ENCODE measurements at regions not wholly inside any gene's neighbourhood (a gene's known extent, or its start where the extent isn't known, plus 50 kb on each side); places are given as distances from the start of the nearest gene placed in this dataset.

DNA sequence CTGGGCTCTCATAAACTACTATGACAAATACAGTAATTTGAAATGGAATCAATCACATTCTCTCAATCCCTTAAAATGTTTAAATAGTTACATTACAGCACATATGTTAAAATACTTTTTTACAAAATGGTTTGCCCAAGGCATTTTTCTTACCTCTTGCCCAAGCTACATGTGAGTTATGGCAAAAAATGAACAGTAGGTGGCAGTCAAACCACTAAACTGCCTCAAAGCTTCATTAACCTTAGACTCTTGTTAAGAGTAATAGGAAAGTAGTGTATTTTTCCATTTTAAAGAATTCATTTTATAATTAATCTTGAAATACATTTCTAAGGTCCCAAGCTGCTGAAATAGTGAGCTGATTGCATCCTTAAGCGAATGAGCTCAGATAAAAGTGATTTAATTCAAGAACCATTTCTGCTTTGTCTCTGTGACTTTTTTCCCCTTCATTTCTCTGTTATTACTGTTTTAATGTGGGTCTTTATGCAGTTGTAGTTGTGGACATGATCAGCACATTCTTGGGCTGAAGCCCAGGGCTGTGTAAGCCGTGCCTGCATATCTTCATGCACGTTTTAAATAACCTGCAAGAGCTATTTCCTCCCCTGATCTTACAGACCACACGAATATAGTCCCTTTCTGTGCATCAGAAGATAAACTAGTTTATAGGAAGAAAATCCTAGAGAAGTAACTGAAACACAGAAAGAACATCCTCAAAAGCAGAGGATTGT is 311.8 kb downstream of the LNPK start:
- H3K4me3 ChIP-seq, result no peak overlapping the region
- H3K9me3 ChIP-seq, result no peaks in the 10 kb centered on the region
- no peaks in the 10 kb centered on the region for H3K4me1 ChIP-seq
- H3K27me3 ChIP-seq, result peaks cover 0 to under 1% of the 10 kb centered on the region in 2 donors
- DNase-seq (ENCODE audit: low spot score), result no peak
- H3K36me3 ChIP-seq, result no peaks in the 10 kb centered on the region
- H3K27ac ChIP-seq, result no peak overlapping the region
- TF ChIP-seq, protein P1, sequence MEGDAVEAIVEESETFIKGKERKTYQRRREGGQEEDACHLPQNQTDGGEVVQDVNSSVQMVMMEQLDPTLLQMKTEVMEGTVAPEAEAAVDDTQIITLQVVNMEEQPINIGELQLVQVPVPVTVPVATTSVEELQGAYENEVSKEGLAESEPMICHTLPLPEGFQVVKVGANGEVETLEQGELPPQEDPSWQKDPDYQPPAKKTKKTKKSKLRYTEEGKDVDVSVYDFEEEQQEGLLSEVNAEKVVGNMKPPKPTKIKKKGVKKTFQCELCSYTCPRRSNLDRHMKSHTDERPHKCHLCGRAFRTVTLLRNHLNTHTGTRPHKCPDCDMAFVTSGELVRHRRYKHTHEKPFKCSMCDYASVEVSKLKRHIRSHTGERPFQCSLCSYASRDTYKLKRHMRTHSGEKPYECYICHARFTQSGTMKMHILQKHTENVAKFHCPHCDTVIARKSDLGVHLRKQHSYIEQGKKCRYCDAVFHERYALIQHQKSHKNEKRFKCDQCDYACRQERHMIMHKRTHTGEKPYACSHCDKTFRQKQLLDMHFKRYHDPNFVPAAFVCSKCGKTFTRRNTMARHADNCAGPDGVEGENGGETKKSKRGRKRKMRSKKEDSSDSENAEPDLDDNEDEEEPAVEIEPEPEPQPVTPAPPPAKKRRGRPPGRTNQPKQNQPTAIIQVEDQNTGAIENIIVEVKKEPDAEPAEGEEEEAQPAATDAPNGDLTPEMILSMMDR (IDR thresholded peaks at IDR 0.05), result peak; percentile 58 to 75

DNA sequence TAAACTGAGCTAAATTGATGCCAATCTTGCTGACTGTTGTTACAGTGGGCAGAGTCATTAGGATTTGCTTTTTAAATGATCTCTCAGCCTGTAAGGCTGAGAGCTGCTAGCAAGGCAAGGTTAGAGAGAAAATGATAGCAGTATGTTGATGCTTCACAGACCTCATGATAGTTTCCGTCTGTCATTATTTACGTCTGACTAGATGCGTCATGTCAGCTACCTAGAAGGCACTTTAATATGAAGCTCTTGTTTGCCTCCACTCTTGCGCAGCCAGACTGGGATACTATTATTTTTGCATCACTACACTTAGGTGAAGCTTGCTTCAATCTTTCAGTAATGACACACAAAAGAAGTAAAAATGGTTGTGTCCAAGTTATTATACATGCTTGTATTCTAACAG is 313.8 kb downstream of the LNPK start:
- Histone ChIP-seq H3K4me1 (no peaks in the 10 kb centered on the region), H3K9me3 (no peaks in the 10 kb centered on the region), H3K36me3 (no peaks in the 10 kb centered on the region), H3K4me3 (no peak overlapping the region), H3K27me3 (no peaks in the 10 kb centered on the region), H3K27ac (no peak overlapping the region)
- TF ChIP-seq, protein P1 (IDR thresholded peaks at IDR 0.05), result no peak
- DNase-seq (ENCODE audit: low spot score), result no peak

DNA sequence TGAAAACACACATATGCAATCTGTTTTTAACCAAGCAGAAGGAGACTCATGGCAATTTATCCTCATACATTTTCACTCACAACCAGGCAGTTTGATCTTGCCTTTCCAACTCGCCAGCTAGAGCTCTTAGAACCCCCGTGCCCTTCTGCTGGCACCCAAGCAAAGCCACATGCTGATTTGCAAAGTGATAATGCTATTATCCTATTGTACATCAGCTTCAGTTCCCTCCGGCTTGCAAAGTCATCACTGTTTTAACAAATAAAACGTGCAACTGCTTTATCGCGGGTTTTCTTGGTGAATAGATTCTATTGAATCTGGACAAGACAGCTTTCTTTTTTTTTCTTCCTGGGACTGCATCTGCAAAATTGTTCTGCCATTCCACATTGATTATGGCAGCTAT is 314.6 kb downstream of the LNPK start:
- H3K4me3 ChIP-seq, result no peak overlapping the region
- H3K9me3 ChIP-seq, result no peaks in the 10 kb centered on the region
- no peak for DNase-seq (ENCODE audit: low spot score)
- TF ChIP-seq, protein P1 (IDR thresholded peaks at IDR 0.05), result no peak
- H3K36me3 ChIP-seq, result no peaks in the 10 kb centered on the region
- no peaks in the 10 kb centered on the region for H3K4me1 ChIP-seq
- no peaks in the 10 kb centered on the region for H3K27me3 ChIP-seq
- no peak overlapping the region for H3K27ac ChIP-seq

DNA sequence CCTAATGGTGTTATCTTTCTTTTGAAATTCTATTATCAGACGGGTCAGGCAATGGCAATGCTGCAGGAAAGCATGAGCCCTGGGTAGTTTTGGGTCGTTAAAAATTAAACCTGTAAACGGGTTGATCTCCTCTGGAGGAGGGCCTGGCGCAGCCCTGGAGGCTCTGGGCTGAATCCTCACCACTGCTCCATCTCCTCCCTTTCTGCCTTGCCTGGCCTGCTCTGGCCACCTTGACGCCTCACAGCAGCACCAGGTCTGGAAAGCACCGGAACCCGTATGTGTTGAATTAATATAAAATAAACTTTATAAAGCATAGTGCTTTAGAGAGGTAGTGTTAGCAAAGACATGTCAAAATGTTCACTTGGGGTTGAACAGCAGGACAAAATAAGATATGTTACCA is 316.1 kb downstream of the LNPK start:
- TF ChIP-seq, protein P1 (IDR thresholded peaks at IDR 0.05), result no peak
- H3K4me1 ChIP-seq, result no peaks in the 10 kb centered on the region
- no peaks in the 10 kb centered on the region for H3K27me3 ChIP-seq

DNA sequence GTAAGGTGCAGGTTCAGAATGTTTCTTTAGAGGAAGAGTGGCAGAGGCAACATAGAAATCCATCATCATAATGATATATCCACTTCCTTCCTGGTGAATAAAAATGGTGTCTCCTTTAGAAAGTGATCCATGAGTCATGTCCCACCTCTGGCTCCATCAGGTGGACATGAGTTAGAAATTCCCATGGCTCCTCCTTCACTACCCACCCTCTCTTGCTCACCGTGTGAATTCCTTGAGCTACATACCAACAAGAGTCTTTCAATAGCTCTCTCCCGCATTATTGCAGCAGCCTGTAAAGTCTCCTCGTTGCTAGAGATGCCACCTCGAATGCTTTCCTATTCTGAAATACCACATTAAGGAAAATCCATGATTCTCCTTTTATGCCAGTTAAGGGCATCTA is 317.6 kb downstream of the LNPK start:
- Histone ChIP-seq H3K27me3 (no peaks in the 10 kb centered on the region), H3K4me1 (no peaks in the 10 kb centered on the region), H3K9me3 (no peaks in the 10 kb centered on the region), H3K4me3 (no peak overlapping the region), H3K27ac (no peak overlapping the region), H3K36me3 (no peaks in the 10 kb centered on the region)
- no peak for DNase-seq (ENCODE audit: low spot score)
- TF ChIP-seq, protein P1 (IDR thresholded peaks at IDR 0.05), result no peak

More for the DNA sequence above, 316.1 kb downstream of the LNPK start:
- no peak overlapping the region for H3K4me3 ChIP-seq
- H3K9me3 ChIP-seq, result no peaks in the 10 kb centered on the region
- DNase-seq (ENCODE audit: low spot score), result no peak
- H3K36me3 ChIP-seq, result no peaks in the 10 kb centered on the region
- no peak overlapping the region for H3K27ac ChIP-seq

DNA sequence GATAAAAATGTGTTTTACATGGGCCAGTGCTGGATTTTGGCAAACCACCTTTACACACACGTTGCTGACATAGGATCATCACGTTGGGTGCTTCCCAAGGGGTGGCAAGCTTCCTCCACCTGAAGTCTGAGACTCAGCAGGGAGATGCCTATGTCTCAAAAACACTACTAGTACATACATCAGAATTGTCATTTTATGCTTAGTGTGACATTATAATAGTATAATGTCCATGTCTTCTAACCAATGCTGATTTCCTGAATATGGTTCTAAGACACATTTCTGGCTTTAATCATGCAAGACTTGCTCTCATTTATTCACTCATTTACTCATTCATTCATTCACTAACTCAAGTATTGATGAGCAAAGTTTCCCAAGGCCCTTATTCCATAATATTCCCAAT is 322.3 kb downstream of the LNPK start:
- TF ChIP-seq, protein P1 (IDR thresholded peaks at IDR 0.05), result no peak
- H3K4me3 ChIP-seq, result no peak overlapping the region
- no peaks in the 10 kb centered on the region for H3K9me3 ChIP-seq
- no peaks in the 10 kb centered on the region for H3K4me1 ChIP-seq
- no peak overlapping the region for H3K27ac ChIP-seq
- H3K27me3 ChIP-seq, result no peaks in the 10 kb centered on the region
- no peak for DNase-seq (ENCODE audit: low spot score)
- no peaks in the 10 kb centered on the region for H3K36me3 ChIP-seq

Data from right atrium auricular region (tissue), 2 donors.